GM21723 (cell line): ENCODE measurements at regions not wholly inside any gene's neighbourhood (a gene's known extent, or its start where the extent isn't known, plus 50 kb on each side); places are given as distances from the start of the nearest gene placed in this dataset.
"Not testable (repeated sequence)": the region's sequence is repeated elsewhere in the genome, so short reads cannot be mapped to it uniquely, and the experiment has no call there.

Source experiments
- ATAC-seq: cut with Tn5 transposase; IDR thresholded peaks from one replicate; pipeline ENCODE4 v1.9.1; 2021; ENCODE audit warnings: mild to moderate bottlenecking, moderate library complexity; ENCODE audit not compliant: unreplicated experiment

GRCh38 chr10:123375097-123375496, 220.9 kb downstream of the BUB3 start:
- ATAC-seq = no peak

- ATAC-seq = no peak
Observed at GRCh38 chr10:123375738-123376137, 221.5 kb downstream of the BUB3 start.

GRCh38 chr10:123377883-123378282, 223.7 kb downstream of the BUB3 start:
- no peak for ATAC-seq

- ATAC-seq = no peak
Observed at GRCh38 chr10:123378302-123378701, 224.1 kb downstream of the BUB3 start.

- no peak for ATAC-seq
Observed at GRCh38 chr10:123379156-123379555, 225.0 kb downstream of the BUB3 start.

- no peak for ATAC-seq
Observed at GRCh38 chr10:123380491-123381085, 226.4 kb downstream of the BUB3 start.

GRCh38 chr10:123381224-123381623, 227.0 kb downstream of the BUB3 start:
- ATAC-seq = no peak

- ATAC-seq = no peak
Observed at GRCh38 chr10:123382491-123382890, 228.3 kb downstream of the BUB3 start.

- ATAC-seq = no peak
Observed at GRCh38 chr10:123385508-123386080, 231.4 kb downstream of the BUB3 start.

- ATAC-seq = no peak
Observed at GRCh38 chr10:123389520-123389919, 235.3 kb downstream of the BUB3 start.

- ATAC-seq = no peak
Observed at GRCh38 chr10:123390332-123390731, 236.1 kb downstream of the BUB3 start.

GRCh38 chr10:123390874-123391273, 236.7 kb downstream of the BUB3 start:
- no peak for ATAC-seq

- ATAC-seq = peak; percentile 25
Observed at GRCh38 chr10:123391275-123392028, 237.2 kb downstream of the BUB3 start.

- peak; percentile 90 for ATAC-seq
Observed at GRCh38 chr10:123392182-123392963, 238.2 kb downstream of the BUB3 start.

GRCh38 chr10:123393170-123393569, 239.0 kb downstream of the BUB3 start:
- ATAC-seq = no peak

- no peak for ATAC-seq
Observed at GRCh38 chr10:123394382-123394781, 240.2 kb downstream of the BUB3 start.

- not testable (repeated sequence) for ATAC-seq
Observed at GRCh38 chr10:123395234-123395633, 241.0 kb downstream of the BUB3 start.

GRCh38 chr10:123395906-123396305, 241.7 kb downstream of the BUB3 start:
- ATAC-seq = no peak

- peak; percentile 75 for ATAC-seq
Observed at GRCh38 chr10:123398180-123398591, 244.0 kb downstream of the BUB3 start.

GRCh38 chr10:123398756-123399155, 244.6 kb downstream of the BUB3 start:
- no peak for ATAC-seq

GRCh38 chr10:123399276-123399839, 245.2 kb downstream of the BUB3 start:
- ATAC-seq = no peak
